HEK293 (cell line): ENCODE measurements at regions not wholly inside any gene's neighbourhood (a gene's known extent, or its start where the extent isn't known, plus 50 kb on each side); places are given as distances from the start of the nearest gene placed in this dataset.

Experiments used
- ZBTB21 ChIP-seq: fragments of 450-650 bp; formaldehyde crosslinking; IDR thresholded peaks from 2 replicates; pipeline ENCODE4 v1.5.1; 2017; ENCODE audit warnings: missing biosample characterization, missing genetic modification characterization
- ZBTB7A ChIP-seq: fragments of 450-650 bp; formaldehyde crosslinking; IDR thresholded peaks from 2 replicates; pipeline ENCODE4 v1.5.1; 2016; ENCODE audit warnings: low read depth, missing biosample characterization, missing genetic modification characterization
- ZNF488 ChIP-seq: fragments of 450-650 bp; formaldehyde crosslinking; IDR thresholded peaks from 2 replicates; pipeline ENCODE4 v1.5.1; 2016; ENCODE audit warnings: missing biosample characterization, missing genetic modification characterization
- ZNF629 ChIP-seq: fragments of 450-650 bp; formaldehyde crosslinking; IDR thresholded peaks from 2 replicates; pipeline ENCODE4 v1.5.1; 2017; ENCODE audit warnings: missing biosample characterization, missing genetic modification characterization
- TF ChIP-seq, protein P1 (sequence below): fragments of 450-650 bp; formaldehyde crosslinking; IDR thresholded peaks from 2 replicates; pipeline ENCODE4 v1.5.1; 2016; ENCODE audit warnings: missing biosample characterization, missing genetic modification characterization
- TF ChIP-seq, protein P2 (sequence below): fragments of 450-650 bp; formaldehyde crosslinking; IDR thresholded peaks from 2 replicates; pipeline ENCODE4 v1.5.1; 2016; ENCODE audit warnings: missing biosample characterization, missing genetic modification characterization
- TF ChIP-seq, protein P3 (sequence below): fragments of 450-650 bp; formaldehyde crosslinking; IDR thresholded peaks from 2 replicates; pipeline ENCODE4 v1.5.1; 2016; ENCODE audit warnings: missing biosample characterization, missing genetic modification characterization
- TF ChIP-seq, protein P4 (sequence below): fragments of 450-650 bp; formaldehyde crosslinking; IDR thresholded peaks from 2 replicates; pipeline ENCODE4 v1.5.1; 2016; ENCODE audit warnings: missing biosample characterization, missing genetic modification characterization

DNA sequence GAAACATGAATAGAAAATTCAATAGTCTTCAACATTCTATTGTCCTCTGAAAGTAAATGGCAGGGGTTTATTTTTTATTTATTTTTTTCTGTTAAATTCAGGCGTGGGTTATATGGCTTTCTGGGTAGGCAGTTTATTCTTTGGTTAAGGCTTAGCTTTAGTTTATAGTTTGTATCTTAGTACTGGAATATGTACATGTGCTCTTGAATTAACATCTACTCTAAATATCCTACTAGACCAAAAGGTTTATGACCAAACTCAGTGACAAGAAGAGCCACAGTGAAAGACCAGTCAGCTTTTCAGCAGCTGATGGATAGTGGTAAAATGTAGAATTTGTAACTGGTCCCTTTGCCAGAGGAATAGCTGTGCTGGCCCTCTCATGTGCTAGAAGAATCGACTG, 62.0 kb upstream of the DAB2 start:
- TF ChIP-seq, protein P1, sequence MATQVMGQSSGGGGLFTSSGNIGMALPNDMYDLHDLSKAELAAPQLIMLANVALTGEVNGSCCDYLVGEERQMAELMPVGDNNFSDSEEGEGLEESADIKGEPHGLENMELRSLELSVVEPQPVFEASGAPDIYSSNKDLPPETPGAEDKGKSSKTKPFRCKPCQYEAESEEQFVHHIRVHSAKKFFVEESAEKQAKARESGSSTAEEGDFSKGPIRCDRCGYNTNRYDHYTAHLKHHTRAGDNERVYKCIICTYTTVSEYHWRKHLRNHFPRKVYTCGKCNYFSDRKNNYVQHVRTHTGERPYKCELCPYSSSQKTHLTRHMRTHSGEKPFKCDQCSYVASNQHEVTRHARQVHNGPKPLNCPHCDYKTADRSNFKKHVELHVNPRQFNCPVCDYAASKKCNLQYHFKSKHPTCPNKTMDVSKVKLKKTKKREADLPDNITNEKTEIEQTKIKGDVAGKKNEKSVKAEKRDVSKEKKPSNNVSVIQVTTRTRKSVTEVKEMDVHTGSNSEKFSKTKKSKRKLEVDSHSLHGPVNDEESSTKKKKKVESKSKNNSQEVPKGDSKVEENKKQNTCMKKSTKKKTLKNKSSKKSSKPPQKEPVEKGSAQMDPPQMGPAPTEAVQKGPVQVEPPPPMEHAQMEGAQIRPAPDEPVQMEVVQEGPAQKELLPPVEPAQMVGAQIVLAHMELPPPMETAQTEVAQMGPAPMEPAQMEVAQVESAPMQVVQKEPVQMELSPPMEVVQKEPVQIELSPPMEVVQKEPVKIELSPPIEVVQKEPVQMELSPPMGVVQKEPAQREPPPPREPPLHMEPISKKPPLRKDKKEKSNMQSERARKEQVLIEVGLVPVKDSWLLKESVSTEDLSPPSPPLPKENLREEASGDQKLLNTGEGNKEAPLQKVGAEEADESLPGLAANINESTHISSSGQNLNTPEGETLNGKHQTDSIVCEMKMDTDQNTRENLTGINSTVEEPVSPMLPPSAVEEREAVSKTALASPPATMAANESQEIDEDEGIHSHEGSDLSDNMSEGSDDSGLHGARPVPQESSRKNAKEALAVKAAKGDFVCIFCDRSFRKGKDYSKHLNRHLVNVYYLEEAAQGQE (tag by site-specific recombination): no peak
- TF ChIP-seq, protein P2, sequence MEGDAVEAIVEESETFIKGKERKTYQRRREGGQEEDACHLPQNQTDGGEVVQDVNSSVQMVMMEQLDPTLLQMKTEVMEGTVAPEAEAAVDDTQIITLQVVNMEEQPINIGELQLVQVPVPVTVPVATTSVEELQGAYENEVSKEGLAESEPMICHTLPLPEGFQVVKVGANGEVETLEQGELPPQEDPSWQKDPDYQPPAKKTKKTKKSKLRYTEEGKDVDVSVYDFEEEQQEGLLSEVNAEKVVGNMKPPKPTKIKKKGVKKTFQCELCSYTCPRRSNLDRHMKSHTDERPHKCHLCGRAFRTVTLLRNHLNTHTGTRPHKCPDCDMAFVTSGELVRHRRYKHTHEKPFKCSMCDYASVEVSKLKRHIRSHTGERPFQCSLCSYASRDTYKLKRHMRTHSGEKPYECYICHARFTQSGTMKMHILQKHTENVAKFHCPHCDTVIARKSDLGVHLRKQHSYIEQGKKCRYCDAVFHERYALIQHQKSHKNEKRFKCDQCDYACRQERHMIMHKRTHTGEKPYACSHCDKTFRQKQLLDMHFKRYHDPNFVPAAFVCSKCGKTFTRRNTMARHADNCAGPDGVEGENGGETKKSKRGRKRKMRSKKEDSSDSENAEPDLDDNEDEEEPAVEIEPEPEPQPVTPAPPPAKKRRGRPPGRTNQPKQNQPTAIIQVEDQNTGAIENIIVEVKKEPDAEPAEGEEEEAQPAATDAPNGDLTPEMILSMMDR (tag by site-specific recombination): no peak
- TF ChIP-seq ZBTB7A (tag by site-specific recombination): no peak
- TF ChIP-seq ZNF629 (tag by site-specific recombination): no peak
- no peak for TF ChIP-seq ZNF488 (tag by site-specific recombination)
- TF ChIP-seq ZBTB21 (tag by site-specific recombination): no peak
- TF ChIP-seq, protein P3, sequence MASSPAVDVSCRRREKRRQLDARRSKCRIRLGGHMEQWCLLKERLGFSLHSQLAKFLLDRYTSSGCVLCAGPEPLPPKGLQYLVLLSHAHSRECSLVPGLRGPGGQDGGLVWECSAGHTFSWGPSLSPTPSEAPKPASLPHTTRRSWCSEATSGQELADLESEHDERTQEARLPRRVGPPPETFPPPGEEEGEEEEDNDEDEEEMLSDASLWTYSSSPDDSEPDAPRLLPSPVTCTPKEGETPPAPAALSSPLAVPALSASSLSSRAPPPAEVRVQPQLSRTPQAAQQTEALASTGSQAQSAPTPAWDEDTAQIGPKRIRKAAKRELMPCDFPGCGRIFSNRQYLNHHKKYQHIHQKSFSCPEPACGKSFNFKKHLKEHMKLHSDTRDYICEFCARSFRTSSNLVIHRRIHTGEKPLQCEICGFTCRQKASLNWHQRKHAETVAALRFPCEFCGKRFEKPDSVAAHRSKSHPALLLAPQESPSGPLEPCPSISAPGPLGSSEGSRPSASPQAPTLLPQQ (tag by site-specific recombination): no peak
- TF ChIP-seq, protein P4, sequence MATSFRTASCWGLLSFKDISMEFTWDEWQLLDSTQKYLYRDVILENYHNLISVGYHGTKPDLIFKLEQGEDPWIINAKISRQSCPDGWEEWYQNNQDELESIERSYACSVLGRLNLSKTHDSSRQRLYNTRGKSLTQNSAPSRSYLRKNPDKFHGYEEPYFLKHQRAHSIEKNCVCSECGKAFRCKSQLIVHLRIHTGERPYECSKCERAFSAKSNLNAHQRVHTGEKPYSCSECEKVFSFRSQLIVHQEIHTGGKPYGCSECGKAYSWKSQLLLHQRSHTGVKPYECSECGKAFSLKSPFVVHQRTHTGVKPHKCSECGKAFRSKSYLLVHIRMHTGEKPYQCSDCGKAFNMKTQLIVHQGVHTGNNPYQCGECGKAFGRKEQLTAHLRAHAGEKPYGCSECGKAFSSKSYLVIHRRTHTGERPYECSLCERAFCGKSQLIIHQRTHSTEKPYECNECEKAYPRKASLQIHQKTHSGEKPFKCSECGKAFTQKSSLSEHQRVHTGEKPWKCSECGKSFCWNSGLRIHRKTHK (tag by site-specific recombination): no peak
